GM12878 (cell line): ENCODE measurements at regions not wholly inside any gene's neighbourhood (a gene's known extent, or its start where the extent isn't known, plus 50 kb on each side); places are given as distances from the start of the nearest gene placed in this dataset.

Experiments
- BRCA1 ChIP-seq: IDR thresholded peaks from 2 replicates; pipeline ENCODE4 v1.6.1; 2011; ENCODE audit warnings: low read depth, low read length, improper control_type of control experiment
- RCOR1 ChIP-seq: conservative IDR thresholded peaks from 2 replicates; pipeline ENCODE4 v1.6.1; 2012; ENCODE audit warnings: low read depth, low read length, improper control_type of control experiment
- SP1 ChIP-seq: IDR thresholded peaks from one replicate; pipeline ENCODE4 v1.6.1; 2011; ENCODE audit warnings: low read depth, low read length
- TF ChIP-seq, protein P1 (sequence below): fragments of 450-650 bp; IDR thresholded peaks from 2 replicates; pipeline ENCODE4 v1.6.1; 2017; ENCODE audit warnings: low read depth, mild to moderate bottlenecking, moderate library complexity

DNA sequence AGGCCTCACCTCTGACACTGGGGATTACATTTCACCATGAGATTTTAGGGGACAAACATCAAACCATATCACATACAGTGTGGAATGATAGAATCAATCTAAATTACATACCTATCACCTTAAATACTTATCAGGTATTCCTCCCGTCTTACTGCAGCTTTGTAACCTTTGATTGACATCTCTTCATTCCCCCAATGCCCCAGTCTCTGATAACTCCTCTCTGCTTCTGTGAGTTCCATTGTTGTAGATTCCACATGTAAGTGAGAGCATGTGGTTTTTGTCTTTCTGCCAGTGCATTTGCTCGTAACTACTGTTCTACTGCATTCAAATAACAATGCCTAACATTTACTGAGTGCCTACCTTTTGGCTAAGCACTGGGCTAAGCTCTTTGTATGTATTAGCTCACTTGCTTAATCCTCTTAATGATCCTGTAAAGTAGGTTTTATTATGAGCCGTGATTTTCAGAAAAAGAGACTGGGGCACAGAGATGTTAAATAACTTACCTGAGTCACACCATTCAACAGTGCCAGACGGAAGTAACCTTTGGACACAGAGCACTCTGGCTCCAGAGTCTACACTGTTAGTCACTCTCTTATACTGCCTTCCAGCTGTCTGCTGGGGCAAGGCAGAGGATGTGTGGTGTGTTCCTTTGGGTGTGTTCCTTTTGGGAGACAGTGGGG, 63.7 kb upstream of the ESX1 start:
- TF ChIP-seq, protein P1, sequence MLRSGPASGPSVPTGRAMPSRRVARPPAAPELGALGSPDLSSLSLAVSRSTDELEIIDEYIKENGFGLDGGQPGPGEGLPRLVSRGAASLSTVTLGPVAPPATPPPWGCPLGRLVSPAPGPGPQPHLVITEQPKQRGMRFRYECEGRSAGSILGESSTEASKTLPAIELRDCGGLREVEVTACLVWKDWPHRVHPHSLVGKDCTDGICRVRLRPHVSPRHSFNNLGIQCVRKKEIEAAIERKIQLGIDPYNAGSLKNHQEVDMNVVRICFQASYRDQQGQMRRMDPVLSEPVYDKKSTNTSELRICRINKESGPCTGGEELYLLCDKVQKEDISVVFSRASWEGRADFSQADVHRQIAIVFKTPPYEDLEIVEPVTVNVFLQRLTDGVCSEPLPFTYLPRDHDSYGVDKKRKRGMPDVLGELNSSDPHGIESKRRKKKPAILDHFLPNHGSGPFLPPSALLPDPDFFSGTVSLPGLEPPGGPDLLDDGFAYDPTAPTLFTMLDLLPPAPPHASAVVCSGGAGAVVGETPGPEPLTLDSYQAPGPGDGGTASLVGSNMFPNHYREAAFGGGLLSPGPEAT, result no peak
- no peak for TF ChIP-seq RCOR1
- TF ChIP-seq BRCA1, result no peak
- TF ChIP-seq SP1, result no peak
